ENCODE measurements at regions not wholly inside any gene's neighbourhood (a gene's known extent, or its start where the extent isn't known, plus 50 kb on each side); places are given as distances from the start of the nearest gene placed in this dataset.

DNA sequence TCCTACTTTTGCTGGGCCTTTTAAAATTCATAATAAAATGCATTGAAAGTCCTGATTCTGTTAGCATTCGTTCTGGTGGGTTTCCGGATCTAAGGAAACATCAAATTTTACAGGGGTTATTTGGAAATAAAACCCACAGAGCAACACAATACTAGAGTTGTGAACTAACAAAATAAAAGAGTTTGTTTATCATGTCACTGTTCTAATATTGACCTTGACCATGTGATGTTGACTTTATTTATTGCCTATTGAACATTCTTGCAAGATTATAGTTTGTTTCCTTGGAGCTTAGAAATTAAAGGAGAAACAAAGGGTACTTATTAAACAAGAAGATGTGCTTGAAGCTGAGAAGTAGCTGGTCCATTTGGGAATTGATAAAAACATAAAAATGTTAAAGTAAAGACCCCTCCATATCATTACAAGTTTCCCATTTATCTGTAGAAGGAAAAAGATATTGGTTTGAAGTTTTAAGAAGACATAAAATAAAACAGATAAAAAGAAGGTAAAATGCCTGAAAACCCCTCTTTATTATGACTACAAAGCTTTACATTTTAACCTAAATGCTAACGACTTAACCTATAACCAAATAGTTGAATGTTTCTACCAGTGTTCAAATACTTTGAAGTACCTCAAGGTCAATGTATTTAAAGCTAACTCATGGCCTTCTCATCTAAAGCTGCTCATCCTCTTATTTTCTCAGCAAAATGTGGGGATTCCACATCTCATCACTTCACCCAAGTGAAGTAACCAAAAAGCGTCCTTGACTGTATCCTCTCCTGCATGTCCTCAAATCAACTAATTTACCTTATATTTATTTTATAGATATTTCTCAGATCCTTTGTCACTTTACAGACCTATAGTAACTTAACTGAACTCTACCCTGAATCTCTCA lies 179.6 kb downstream of the GASK1B start:
- TF ChIP-seq, protein P1, sequence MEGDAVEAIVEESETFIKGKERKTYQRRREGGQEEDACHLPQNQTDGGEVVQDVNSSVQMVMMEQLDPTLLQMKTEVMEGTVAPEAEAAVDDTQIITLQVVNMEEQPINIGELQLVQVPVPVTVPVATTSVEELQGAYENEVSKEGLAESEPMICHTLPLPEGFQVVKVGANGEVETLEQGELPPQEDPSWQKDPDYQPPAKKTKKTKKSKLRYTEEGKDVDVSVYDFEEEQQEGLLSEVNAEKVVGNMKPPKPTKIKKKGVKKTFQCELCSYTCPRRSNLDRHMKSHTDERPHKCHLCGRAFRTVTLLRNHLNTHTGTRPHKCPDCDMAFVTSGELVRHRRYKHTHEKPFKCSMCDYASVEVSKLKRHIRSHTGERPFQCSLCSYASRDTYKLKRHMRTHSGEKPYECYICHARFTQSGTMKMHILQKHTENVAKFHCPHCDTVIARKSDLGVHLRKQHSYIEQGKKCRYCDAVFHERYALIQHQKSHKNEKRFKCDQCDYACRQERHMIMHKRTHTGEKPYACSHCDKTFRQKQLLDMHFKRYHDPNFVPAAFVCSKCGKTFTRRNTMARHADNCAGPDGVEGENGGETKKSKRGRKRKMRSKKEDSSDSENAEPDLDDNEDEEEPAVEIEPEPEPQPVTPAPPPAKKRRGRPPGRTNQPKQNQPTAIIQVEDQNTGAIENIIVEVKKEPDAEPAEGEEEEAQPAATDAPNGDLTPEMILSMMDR (IDR thresholded peaks at IDR 0.05) = no peak
- TF ChIP-seq POLR2A (IDR thresholded peaks at IDR 0.05) = no peak

All from esophagus squamous epithelium (tissue), 4 donors.